ENCODE measurements at regions not wholly inside any gene's neighbourhood (a gene's known extent, or its start where the extent isn't known, plus 50 kb on each side); places are given as distances from the start of the nearest gene placed in this dataset.
"Not testable (repeated sequence)": the region's sequence is repeated elsewhere in the genome, so short reads cannot be mapped to it uniquely, and the experiment has no call there.

- DNase-seq (ENCODE audit: low read depth): no peak
- H3K4me3 ChIP-seq (ENCODE audit: low read depth, low read length): no peak overlapping the region
- TF ChIP-seq CTCF (conservative IDR thresholded peaks at IDR 0.05; ENCODE audit: low read depth, low read length): no peak
Measured at GRCh38 chr16:66245868-66246267, 120.6 kb upstream of the CDH5 start.

- no peak for DNase-seq (ENCODE audit: low read depth)
- H3K4me3 ChIP-seq (ENCODE audit: low read depth, low read length): no peak overlapping the region
- TF ChIP-seq CTCF (conservative IDR thresholded peaks at IDR 0.05; ENCODE audit: low read depth, low read length): no peak
Measured at GRCh38 chr16:66245072-66245471, 121.4 kb upstream of the CDH5 start.

- no peak for TF ChIP-seq CTCF (conservative IDR thresholded peaks at IDR 0.05; ENCODE audit: low read depth, low read length)
- H3K4me3 ChIP-seq (ENCODE audit: low read depth, low read length): no peak overlapping the region
Measured at GRCh38 chr16:66242672-66243071, 123.8 kb upstream of the CDH5 start.

GRCh38 chr16:66242206-66242605, 124.3 kb upstream of the CDH5 start:
- DNase-seq (ENCODE audit: low read depth); H3K4me3 ChIP-seq (ENCODE audit: low read depth, low read length): not testable (repeated sequence)

More at GRCh38 chr16:66242672-66243071, 123.8 kb upstream of the CDH5 start:
- no peak for DNase-seq (ENCODE audit: low read depth)

- no peak overlapping the region for H3K4me3 ChIP-seq (ENCODE audit: low read depth, low read length)
- DNase-seq (ENCODE audit: low read depth): no peak
- TF ChIP-seq CTCF (conservative IDR thresholded peaks at IDR 0.05; ENCODE audit: low read depth, low read length): no peak
Measured at GRCh38 chr16:66240631-66241395, 125.7 kb upstream of the CDH5 start.

- H3K4me3 ChIP-seq (ENCODE audit: low read depth, low read length): no peak overlapping the region
- DNase-seq (ENCODE audit: low read depth): no peak
- TF ChIP-seq CTCF (conservative IDR thresholded peaks at IDR 0.05; ENCODE audit: low read depth, low read length): no peak
Measured at GRCh38 chr16:66240088-66240487, 126.4 kb upstream of the CDH5 start.

- no peak overlapping the region for H3K4me3 ChIP-seq (ENCODE audit: low read depth, low read length)
- no peak for TF ChIP-seq CTCF (conservative IDR thresholded peaks at IDR 0.05; ENCODE audit: low read depth, low read length)
- no peak for DNase-seq (ENCODE audit: low read depth)
Measured at GRCh38 chr16:66238696-66239095, 127.8 kb upstream of the CDH5 start.

Data from choroid plexus epithelial cell (primary cell).